Liver (tissue), 8 donors: ENCODE measurements at regions not wholly inside any gene's neighbourhood (a gene's known extent, or its start where the extent isn't known, plus 50 kb on each side); places are given as distances from the start of the nearest gene placed in this dataset.

Experiments
- DNase-seq: peaks from one replicate; pipeline ENCODE4 v3.0.0-alpha.2; 2017; ENCODE audit warnings: low spot score
- H3K27ac ChIP-seq, 2 donors: one replicate each; pipeline ENCODE4 v1.7.0; 2013; ENCODE audit warnings: inconsistent platforms in 2 of 2, low read length in 2 of 2, control low read depth in 1 of 2, low read depth in 1 of 2, mild to moderate bottlenecking in 1 of 2
- H3K27me3 ChIP-seq, 4 donors: one replicate each; pipeline versions ENCODE4 v1.6.1 to v1.7.0; 2013; ENCODE audit warnings: low read length in 3 of 4, inconsistent platforms in 1 of 4, mild to moderate bottlenecking in 1 of 4, moderate library complexity in 1 of 4; ENCODE audit not compliant: control insufficient read depth in 4 of 4, insufficient read depth in 4 of 4
- H3K36me3 ChIP-seq, 4 donors: one replicate each; pipeline versions ENCODE4 v1.6.1 to v1.7.0; 2013; ENCODE audit warnings: low read length in 3 of 4, mild to moderate bottlenecking in 3 of 4, low read depth in 1 of 4, moderate library complexity in 1 of 4; ENCODE audit not compliant: control insufficient read depth in 4 of 4, insufficient read depth in 3 of 4
- H3K4me1 ChIP-seq, 4 donors: one replicate each; pipeline versions ENCODE4 v1.6.1 to v1.7.0; 2013; ENCODE audit warnings: low read length in 3 of 4, mild to moderate bottlenecking in 3 of 4, moderate library complexity in 1 of 4; ENCODE audit not compliant: control insufficient read depth in 4 of 4, insufficient read depth in 4 of 4
- H3K4me3 ChIP-seq, 3 donors: one replicate each; pipeline versions ENCODE4 v1.6.1 to v1.7.0; 2013; ENCODE audit warnings: low read length in 3 of 3, control low read depth in 1 of 3, low read depth in 1 of 3, mild to moderate bottlenecking in 1 of 3
- H3K9ac ChIP-seq, 2 donors: one replicate each; pipeline ENCODE4 v1.7.0; 2013; ENCODE audit warnings: low read length in 2 of 2, mild to moderate bottlenecking in 2 of 2, moderate library complexity in 2 of 2, control low read depth in 1 of 2, low read depth in 1 of 2
- H3K9me3 ChIP-seq, 4 donors: one replicate each; pipeline versions ENCODE4 v1.6.1 to v1.7.0; 2013; ENCODE audit warnings: low read length in 3 of 4; ENCODE audit not compliant: control insufficient read depth in 4 of 4
- ATF3 ChIP-seq: IDR thresholded peaks from 2 replicates; pipeline ENCODE4 v1.6.1; 2016; ENCODE audit warnings: antibody characterized with exemption
- CTCF ChIP-seq: fragments of 150-350 bp; IDR thresholded peaks from 2 replicates; pipeline ENCODE4 v1.5.1; 2017; ENCODE audit warnings: improper control_type of control experiment, low read depth, low read length; ENCODE audit not compliant: missing input control
- EGR1 ChIP-seq, 2 donors: IDR thresholded peaks; 2 replicates each; pipeline ENCODE4 v1.6.1; 2016 to 2018; ENCODE audit warnings: antibody characterized with exemption in 2 of 2, low read depth in 2 of 2
- FOXA1 ChIP-seq: IDR thresholded peaks from 2 replicates; pipeline ENCODE4 v1.6.1; 2016; ENCODE audit warnings: antibody characterized with exemption
- FOXA2 ChIP-seq: IDR thresholded peaks from 2 replicates; pipeline ENCODE4 v1.6.1; 2016; ENCODE audit warnings: antibody characterized with exemption
- GABPA ChIP-seq, 2 donors: IDR thresholded peaks in 1 of 2; conservative IDR thresholded peaks in 1 of 2; 2 replicates each; pipeline ENCODE4 v1.6.1; 2016; ENCODE audit warnings: antibody characterized with exemption in 2 of 2, mild to moderate bottlenecking in 1 of 2, moderate library complexity in 1 of 2
- HNF4A ChIP-seq, 2 donors: conservative IDR thresholded peaks; 2 replicates each; pipeline ENCODE4 v1.6.1; 2016; ENCODE audit warnings: antibody characterized with exemption in 2 of 2, mild to moderate bottlenecking in 2 of 2
- HNF4G ChIP-seq: IDR thresholded peaks from 2 replicates; pipeline ENCODE4 v1.6.1; 2016; ENCODE audit warnings: antibody characterized with exemption
- JUND ChIP-seq, 2 donors: IDR thresholded peaks; 2 replicates each; pipeline ENCODE4 v1.6.1; 2016; ENCODE audit warnings: antibody characterized with exemption in 2 of 2
- MAX ChIP-seq: IDR thresholded peaks from 2 replicates; pipeline ENCODE4 v1.6.1; 2016; ENCODE audit warnings: antibody characterized with exemption
- NR2F2 ChIP-seq: IDR thresholded peaks from 2 replicates; pipeline ENCODE4 v1.6.1; 2016; ENCODE audit warnings: antibody characterized with exemption
- RAD21 ChIP-seq, 2 donors: IDR thresholded peaks; 2 replicates each; pipeline ENCODE4 v1.6.1; 2016; ENCODE audit warnings: antibody characterized with exemption in 2 of 2, mild to moderate bottlenecking in 2 of 2
- REST ChIP-seq: IDR thresholded peaks from 2 replicates; pipeline ENCODE4 v1.6.1; 2016; ENCODE audit warnings: antibody characterized with exemption, mild to moderate bottlenecking
- RXRA ChIP-seq, 2 donors: IDR thresholded peaks; 2 replicates each; pipeline ENCODE4 v1.6.1; 2017 to 2018; ENCODE audit warnings: antibody characterized with exemption in 2 of 2, mild to moderate bottlenecking in 1 of 2
- SP1 ChIP-seq: IDR thresholded peaks from 2 replicates; pipeline ENCODE4 v1.6.1; 2018; ENCODE audit warnings: antibody characterized with exemption, mild to moderate bottlenecking
- TAF1 ChIP-seq: conservative IDR thresholded peaks from 2 replicates; pipeline ENCODE4 v1.6.1; 2016; ENCODE audit warnings: antibody characterized with exemption, mild to moderate bottlenecking
- YY1 ChIP-seq: IDR thresholded peaks from 2 replicates; pipeline ENCODE4 v1.6.1; 2016; ENCODE audit warnings: antibody characterized with exemption, mild to moderate bottlenecking
- ZBTB33 ChIP-seq: IDR thresholded peaks from 2 replicates; pipeline ENCODE4 v1.6.1; 2016; ENCODE audit warnings: antibody characterized with exemption
- WGBS: extraction: QIAGEN DNeasy Blood & Tissue Kit; methylation state at CpG from one replicate; pipeline ENCODE4 v1.1.7; 2013; 5-methylcytosine and 5-hydroxymethylcytosine counted together
- donor health status: healthy.
- donor health status: healthy.
- donor health status: healthy.
- donor health status: healthy.
- donor health status: healthy.

- H3K9ac ChIP-seq = no peak overlapping the region
- TF ChIP-seq SP1 (no peak), FOXA1 (no peak), REST (no peak), YY1 (no peak), FOXA2 (no peak), JUND (IDR thresholded peaks at IDR 0.05) (no peak), ATF3 (no peak), HNF4A (conservative IDR thresholded peaks at IDR 0.05) (no peak), EGR1 (IDR thresholded peaks at IDR 0.05; ENCODE audit: low read depth in 2 of 2) (no peak), ZBTB33 (no peak), HNF4G (no peak), TAF1 (no peak), RXRA (IDR thresholded peaks at IDR 0.05) (no peak), GABPA (IDR thresholded peaks at IDR 0.05 in 1 of 2, conservative IDR thresholded peaks at IDR 0.05 in 1 of 2) (no peak), CTCF (no peak), MAX (no peak), RAD21 (IDR thresholded peaks at IDR 0.05) (no peak), NR2F2 (no peak)
- no peaks in the 10 kb centered on the region for H3K36me3 ChIP-seq
- no peak overlapping the region for H3K4me3 ChIP-seq
- peaks cover 0 to 3% (median 0%) of the 10 kb centered on the region in 4 donors for H3K27me3 ChIP-seq
- 77% methylated on average over 25 of the region's 25 CpGs for WGBS
- H3K9me3 ChIP-seq = no peaks in the 10 kb centered on the region
- H3K4me1 ChIP-seq = no peaks in the 10 kb centered on the region
- no peak overlapping the region for H3K27ac ChIP-seq
- no peak for DNase-seq
Measured at GRCh38 chr22:49136041-49136815, 691.4 kb downstream of the BRD1 start.
